ENCODE measurements at regions not wholly inside any gene's neighbourhood (a gene's known extent, or its start where the extent isn't known, plus 50 kb on each side); places are given as distances from the start of the nearest gene placed in this dataset.

DNA sequence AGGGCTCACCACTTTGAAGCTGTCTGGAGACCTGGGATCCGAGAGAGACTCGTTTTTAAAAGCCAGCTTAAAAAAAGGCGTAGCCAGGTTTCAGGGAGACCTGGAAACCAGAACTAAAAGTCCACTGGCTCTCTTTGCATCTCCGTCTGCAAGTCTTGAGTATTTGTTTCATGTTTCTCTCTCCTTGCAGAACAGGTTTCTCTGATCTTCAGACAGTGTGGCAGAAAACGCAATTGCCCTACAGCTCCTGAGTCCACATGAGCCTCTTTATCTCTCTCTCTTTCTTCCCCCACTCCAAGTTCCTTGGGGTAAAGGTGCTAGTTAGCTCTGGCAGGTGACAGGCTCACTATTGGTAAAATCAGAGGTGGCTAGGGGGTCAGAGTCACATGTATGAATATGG, 67.0 kb upstream of the AMPD3 start:
- DNase-seq: no peak

DNA sequence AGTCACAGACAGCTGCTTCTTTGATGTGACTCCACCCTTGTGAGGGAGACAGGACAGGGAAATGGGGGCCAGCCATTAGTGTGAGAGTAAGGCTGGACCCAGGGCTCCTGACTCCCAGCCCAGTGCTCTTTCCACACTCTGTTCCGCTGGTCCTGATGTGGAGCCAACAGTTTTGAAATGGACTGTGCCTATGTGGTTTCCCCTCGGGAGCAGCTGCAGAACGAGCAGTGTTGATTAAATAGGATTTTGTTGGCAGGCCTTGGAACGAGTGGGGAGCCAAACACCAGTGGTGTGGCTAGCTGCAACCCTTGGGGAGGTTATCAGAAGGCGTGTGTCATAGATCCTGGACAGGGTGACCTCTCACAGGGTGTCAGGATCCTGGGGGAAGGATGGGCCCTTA, 66.5 kb upstream of the AMPD3 start:
- DNase-seq: no peak

DNA sequence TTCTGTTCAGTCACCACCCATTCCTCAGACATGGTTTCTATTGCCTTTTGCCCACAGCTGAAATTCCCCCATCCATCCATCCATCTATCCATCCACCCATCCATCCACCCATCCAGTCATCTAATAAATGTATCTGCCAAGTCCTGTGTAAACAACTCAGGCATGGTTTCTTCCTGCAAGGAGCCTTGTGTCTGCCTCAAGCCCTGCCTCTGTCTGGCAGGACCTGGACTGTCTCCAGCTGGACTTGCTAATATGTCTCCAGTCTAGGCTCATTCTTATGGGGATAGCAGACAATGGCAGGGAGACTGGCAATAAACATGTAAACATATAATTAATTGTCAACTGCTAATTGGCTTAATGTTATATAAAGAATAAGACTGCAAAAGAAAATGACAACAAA, 64.7 kb upstream of the AMPD3 start:
- DNase-seq: no peak

GRCh38 chr11:10392095-10393079, 62.7 kb upstream of the AMPD3 start:
- DNase-seq: no peak

DNA sequence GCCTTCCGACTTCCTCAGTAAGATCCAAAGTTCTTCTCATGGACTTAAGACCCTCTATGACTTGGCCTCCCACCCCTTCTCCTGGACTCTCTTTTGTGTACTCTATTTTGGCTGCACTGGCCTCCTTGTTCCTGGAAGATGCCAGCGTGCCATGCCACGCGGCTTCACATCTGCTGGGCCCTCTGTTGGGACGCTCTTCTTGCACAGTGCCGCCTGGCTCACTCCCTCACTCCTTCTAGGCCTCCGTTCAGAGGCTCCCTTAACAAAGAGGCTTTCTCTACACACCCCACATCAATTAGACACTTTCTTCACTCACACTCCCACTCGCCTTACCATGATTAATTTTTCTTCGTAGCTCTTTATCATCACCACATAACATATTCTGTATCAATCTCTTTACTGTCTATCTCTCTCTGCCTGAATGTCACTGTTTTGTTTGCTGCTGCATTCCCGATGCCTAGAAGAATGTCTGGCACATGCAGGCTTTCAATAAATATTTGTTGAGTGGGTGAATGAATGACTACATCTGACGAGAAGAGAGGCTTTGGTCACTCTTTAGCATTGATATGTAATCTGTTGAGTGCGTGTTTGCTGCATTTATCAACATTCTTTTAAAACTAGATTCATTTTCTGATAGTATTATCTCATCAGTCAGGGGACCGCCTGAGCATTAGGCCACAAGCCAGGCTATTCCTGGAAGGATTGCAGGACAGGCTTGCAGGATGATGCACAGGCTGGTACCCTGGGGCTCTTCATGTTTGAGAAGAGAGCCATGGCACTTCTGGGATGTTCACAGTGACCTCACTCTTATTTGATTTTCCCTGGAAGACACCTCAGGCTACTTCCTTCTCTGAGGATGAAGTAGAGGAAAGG, 60.6 kb upstream of the AMPD3 start:
- DNase-seq: no peak

DNA sequence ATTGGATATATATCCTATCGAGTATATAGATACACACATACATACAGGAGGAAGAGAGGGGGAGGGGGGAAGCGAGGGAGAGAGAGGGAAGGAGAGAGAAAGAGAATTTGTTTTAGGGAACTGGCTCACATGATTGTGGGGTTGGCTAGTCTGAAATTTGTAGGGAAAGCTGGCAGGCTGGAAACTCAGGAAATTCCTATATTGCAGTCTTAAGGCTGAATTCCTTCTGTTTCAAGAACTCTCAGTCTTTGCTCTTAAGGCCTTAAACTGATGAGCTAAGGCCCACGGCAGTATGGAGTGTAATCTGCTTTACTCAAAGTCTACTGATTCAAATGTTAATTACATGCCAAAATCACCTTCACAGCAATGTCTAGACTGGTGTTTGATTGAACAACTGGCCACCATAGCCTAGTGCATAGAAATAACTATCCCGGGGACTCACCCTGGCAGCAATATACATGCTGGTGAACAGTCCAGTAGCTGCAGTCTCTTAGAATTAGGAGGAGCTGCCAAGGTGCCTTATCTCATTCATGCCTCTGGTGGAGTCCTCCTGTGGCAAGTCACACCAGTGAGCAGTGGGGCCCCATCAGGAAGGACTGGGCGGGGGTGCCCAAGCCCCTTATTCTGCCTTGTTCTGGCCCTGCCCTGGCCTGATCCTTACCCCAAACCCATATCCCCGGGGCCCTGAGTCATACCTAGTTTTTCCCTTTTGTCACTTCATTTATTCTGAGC, 59.7 kb upstream of the AMPD3 start:
- peak; percentile 70 for DNase-seq

- DNase-seq: no peak
Measured at GRCh38 chr11:10396771-10397170, 58.3 kb upstream of the AMPD3 start.

DNA sequence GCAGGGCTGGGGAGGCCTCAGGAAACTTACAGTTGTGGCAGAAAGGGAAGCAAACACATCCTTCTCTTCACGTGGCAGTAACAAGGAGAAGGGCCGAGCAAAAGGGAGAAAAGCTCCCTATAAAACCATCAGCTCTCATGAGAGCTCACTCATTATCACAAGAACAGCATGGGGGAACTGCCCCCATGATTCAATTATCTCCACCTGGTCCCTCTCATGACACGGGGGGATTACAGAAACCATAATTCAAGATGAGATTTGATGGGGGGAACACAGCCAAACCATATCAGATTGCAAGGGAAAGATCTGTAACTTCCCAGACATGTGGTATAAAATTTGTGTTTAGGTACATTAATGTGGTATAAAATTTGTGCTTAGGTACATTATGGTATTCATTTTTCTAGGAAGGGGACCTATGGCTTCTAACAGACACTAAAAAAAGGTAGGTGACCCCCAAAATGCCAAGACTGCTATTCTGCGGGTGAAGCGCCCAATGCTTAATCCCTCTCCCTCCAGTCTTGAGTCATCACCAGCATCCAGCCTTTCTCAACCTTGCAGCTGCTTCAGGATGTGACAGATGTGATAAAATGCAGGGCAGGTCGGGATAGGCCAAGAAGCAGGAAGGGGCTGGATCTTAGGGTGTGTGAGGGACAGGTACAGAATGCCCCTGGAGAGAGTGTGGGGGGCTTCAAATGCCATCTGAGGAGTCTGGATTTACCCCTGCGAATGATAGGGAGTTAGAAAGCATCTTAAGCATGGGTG, 57.7 kb upstream of the AMPD3 start:
- no peak for DNase-seq

DNA sequence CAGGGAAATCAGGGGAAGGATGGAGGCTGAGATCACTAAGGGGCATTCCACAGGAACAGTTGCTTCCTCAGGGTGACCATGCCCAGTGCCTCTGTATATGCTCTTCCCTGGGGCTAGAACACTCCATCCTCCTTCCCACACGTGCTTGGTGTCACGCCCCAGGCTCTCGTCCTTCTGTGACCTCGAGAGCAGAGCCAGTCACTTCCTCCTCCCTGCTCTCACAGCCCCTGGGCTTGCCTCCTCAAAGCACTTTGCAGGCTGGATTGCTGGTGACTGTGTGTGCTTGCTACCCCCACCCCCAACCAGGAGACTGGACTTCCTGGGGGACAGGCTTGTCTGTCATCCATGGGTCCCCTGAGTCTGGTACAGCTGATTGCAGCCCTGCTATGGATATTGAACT, 56.5 kb upstream of the AMPD3 start:
- DNase-seq: no peak

GRCh38 chr11:10400856-10401255, 54.2 kb upstream of the AMPD3 start:
- DNase-seq: no peak

DNA sequence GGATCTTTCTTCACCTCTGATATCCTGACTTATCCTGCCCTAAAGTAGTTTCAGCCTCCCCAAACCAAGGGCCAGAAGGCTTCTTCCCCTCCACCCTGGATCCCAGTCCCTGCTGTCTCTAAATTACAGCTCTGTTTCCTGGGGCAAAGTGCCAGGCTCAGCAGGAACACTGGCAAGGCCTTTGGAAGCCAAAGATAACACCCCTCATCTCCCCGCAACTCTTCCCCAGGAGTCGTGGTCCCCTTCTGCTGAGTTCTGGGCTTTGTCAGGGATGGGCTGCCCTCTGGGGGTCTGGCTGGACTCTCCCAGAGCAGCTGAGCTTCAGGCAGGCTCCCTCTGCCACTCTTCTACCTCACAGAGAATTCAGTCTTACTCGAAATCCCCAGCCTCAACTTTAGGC, 53.8 kb upstream of the AMPD3 start:
- no peak for DNase-seq

- no peak for DNase-seq
Measured at GRCh38 chr11:10401696-10402392, 53.2 kb upstream of the AMPD3 start.
